Erythroblast (primary cell): ENCODE measurements at regions not wholly inside any gene's neighbourhood (a gene's known extent, or its start where the extent isn't known, plus 50 kb on each side); places are given as distances from the start of the nearest gene placed in this dataset.

Experiments
- GATA1 ChIP-seq: IDR thresholded peaks from 2 replicates; pipeline ENCODE4 v1.6.1; 2011; ENCODE audit warnings: low read depth, mild to moderate bottlenecking, control low read depth, low read length, moderate library complexity
- POLR2A ChIP-seq: IDR thresholded peaks from 2 replicates; pipeline ENCODE4 v1.6.1; 2011; ENCODE audit warnings: mild to moderate bottlenecking, low read length

DNA sequence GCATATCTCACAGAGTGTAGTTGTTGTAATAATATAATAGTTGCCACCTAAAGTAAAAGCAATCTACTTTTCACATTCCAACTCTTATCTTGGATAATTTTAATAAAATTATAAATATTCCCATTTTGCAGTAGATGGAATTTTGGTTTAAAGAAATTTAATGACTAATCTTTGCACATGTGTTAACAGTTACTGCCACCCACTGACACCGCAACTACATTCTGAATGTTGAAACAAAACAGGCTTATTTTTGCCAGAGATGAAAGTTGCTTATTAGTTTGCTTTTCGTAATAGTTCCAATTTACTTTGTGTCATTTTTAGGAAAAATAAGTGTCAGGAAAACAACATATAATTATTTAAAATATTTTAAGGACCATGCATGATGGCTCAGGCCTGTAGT lies 557.5 kb upstream of the PCDH15 start:
- TF ChIP-seq POLR2A (no peak), GATA1 (no peak)
